HG02763 (cell line): ENCODE measurements at regions not wholly inside any gene's neighbourhood (a gene's known extent, or its start where the extent isn't known, plus 50 kb on each side); places are given as distances from the start of the nearest gene placed in this dataset.

ENCODE experiments used
- ATAC-seq: cut with Tn5 transposase; IDR thresholded peaks from one replicate; pipeline ENCODE4 v1.9.1; 2021; ENCODE audit warnings: mild to moderate bottlenecking, moderate library complexity; ENCODE audit not compliant: unreplicated experiment

GRCh38 chr3:176469694-176470205, 727.5 kb downstream of the TBL1XR1 start:
- ATAC-seq: no peak

GRCh38 chr3:176463610-176464009, 733.7 kb downstream of the TBL1XR1 start:
- no peak for ATAC-seq

- ATAC-seq: no peak
Observed at GRCh38 chr3:176447369-176447768, 749.9 kb downstream of the TBL1XR1 start.

- ATAC-seq: no peak
Observed at GRCh38 chr3:176442326-176442725, 755.0 kb downstream of the TBL1XR1 start.

DNA sequence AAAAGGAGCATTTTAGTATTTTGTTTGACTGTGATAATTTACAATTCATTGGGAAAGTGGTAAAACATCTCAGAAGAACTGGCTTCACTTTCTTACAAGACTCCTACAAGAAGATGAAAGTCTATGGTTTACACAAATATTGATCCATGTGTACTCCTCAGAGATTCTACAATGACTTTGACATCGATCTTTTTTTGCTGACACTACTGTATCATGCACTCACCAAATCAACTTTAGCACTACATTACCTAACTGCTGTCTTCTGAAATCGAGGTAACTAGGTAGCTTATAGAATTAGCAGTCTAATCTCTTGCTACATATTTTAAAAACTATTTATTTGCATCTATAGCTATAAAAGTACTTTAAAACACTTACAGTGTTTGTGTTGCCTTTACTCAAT, 757.6 kb downstream of the TBL1XR1 start:
- ATAC-seq: no peak

DNA sequence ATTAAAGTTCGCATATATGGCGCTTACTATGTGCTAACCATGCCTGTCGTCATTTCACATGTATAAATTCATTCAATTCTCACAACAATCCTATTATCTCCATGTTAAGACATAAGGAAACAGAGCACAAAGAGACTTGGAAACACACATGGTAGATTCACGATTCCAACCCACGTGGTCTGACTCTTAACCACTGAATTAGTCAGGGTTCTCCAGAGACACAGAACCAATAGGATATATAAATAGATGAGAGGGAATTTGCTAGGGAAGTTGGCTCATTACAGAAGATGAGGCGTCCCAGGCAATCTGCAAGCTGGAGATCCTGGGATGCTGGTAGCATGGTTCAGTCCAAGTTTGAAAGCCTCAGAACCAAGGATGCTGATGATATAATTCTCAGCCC, 765.3 kb downstream of the TBL1XR1 start:
- no peak for ATAC-seq

DNA sequence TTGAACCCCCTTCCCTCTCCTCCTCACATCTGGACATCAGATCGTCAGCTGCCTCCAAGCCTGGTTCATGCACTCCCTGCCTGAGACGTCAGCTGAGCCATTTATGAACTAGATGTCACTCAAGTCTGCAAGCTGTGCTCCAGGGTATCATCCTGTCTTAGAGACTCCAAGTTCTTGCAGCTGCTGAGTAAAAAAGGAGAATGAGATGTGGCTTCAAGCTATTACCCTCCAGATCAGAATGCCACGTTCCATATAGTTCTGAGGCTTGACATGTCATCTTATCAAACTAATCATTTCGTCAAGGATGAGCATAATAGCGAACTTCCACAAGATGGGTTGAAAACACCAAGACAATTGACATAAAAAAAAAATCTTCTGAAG, 766.3 kb downstream of the TBL1XR1 start:
- ATAC-seq: no peak

DNA sequence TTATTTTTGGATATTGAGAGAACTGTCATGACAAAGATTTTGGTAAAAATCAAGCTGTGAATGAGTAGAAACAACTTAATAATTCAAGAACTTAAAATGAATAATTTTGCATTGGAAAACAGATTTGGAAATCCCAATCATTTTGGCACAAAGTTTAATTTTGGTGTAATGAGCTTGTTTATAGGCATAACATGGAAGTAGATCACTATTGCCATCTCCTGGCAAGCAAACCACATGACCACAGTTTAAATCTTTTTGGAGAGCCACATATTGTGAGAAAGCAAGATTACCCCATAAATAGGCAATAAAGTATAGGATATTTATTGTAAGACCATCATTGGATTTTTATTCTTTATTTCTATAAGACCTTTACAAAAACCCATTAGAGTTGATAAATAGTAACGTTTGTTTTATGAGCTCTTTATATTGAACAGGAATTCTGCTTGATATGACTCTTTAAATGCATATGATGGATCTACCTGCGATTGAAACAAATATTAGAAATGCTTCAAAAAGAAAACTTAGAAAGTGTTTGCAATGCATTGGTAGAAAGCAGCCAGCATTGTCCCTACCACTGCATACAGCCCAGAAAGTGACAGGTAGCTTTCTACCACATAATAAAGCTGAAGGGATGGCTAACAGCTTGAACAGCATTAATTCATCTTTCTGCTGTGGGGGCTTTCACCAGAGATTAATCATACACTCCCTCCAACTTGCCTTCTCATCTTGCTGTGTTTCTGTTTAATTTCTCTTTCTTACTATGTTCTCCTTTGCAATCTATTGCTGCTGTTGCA, 766.8 kb downstream of the TBL1XR1 start:
- ATAC-seq: no peak

DNA sequence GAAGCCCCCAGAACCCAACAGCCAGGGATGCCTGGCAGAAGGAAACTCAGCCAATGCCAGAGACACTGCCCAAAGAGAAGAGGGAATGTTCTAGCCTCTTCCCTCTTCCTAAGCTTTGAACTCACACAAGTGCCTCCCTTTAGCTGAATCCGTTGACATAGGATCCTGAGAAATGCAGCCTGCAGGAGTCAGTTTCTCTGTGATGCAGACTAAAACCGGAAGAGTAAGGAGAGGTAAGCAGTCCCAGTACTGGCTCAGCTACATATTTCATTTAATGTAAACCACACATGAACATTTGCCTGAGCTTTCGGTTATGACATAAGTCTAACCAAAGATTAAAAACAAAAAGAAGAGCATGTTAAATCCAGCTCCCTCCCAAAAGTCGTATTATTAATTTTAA, 768.7 kb downstream of the TBL1XR1 start:
- no peak for ATAC-seq

DNA sequence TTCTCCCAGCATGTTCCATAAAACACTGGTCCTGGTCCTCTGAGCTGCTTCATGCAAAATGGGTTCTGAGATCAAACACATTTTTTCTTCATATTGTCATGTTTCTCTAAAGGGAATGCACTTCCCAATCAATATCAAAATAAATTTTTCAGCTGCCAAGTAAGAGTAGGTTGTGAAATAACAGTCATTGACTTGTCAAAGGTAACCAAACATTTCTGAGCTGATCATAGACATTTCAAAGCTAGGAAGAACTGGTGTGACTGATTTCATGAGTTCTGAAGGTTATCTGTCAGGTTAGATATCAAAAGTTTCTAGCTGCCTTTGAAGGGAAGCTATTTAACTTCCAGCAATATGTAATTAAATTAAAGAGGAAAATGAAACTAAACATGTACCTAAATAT, 770.9 kb downstream of the TBL1XR1 start:
- no peak for ATAC-seq

- no peak for ATAC-seq
Observed at GRCh38 chr3:176416870-176417269, 780.4 kb downstream of the TBL1XR1 start.

DNA sequence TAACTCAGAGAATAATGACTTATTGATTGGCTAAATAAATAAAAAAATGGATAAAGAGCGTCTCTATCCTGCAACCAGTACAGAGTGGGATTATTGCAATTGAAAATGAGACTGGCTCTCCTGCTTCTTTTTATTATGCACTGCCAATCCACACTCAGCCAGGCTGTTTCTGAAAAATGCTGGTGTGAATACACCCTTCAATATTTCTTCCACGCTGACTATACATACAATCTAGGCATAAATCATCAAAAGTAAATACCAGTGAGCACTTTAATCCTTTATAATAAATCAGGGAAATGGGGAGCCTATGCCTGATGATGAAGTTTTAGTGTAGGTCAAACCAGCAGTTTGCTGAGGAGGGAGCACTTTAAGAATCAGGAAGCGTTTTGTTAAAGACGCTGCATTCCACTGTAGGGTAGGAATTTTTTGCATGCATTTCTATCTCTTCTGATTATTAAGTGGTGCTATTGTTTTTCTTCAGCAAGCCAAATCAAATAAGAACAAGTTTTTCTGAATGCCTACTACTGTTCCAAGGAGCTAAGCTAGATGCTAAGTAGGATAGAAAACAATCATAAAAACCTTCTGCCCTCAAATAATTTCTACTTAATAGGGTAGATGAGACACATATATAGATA, 781.5 kb downstream of the TBL1XR1 start:
- no peak for ATAC-seq

DNA sequence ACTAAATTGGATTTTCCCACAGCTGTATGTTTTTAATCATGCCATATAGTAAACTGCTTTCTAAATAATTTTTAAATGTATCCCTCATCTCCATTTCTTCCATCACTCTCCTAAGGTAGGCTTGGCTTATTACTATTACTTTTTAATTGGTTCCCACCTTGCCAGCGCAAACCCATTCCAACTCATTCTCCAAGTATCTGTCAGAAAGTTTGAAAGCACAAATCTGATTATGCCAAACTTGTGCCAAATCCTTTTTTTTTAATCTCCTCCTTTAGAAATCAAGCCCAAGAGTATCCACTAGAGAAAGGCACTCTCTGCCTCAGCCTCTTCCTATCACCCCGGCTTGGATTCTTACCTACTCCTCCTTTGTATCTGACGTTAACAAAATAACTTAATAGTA, 784.5 kb downstream of the TBL1XR1 start:
- no peak for ATAC-seq

DNA sequence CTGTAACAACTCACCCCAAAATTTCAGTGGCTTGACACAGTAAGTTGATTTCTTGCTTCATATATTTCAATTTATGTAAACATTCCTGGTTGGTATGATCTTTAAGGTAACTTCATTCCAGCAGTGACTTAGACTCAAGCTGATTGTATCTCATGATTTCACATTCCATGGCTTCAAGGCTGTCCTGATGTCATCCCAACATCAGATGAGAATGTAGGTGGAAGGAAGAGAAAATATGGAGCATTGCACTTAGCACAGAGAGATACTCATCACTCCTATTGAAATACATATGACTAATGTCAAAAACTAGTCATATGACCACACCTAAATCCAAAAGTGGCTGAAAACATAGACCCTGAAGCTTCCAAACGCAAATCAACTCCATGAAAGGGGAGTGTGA, 793.8 kb downstream of the TBL1XR1 start:
- ATAC-seq: no peak

- no peak for ATAC-seq
Observed at GRCh38 chr3:176401211-176401610, 796.1 kb downstream of the TBL1XR1 start.

- ATAC-seq: no peak
Observed at GRCh38 chr3:176399193-176399592, 798.1 kb downstream of the TBL1XR1 start.

- no peak for ATAC-seq
Observed at GRCh38 chr3:176395240-176395639, 802.0 kb downstream of the TBL1XR1 start.

GRCh38 chr3:176378789-176379188, 818.5 kb downstream of the TBL1XR1 start:
- ATAC-seq: no peak

- ATAC-seq: no peak
Observed at GRCh38 chr3:176376531-176376930, 820.8 kb downstream of the TBL1XR1 start.

DNA sequence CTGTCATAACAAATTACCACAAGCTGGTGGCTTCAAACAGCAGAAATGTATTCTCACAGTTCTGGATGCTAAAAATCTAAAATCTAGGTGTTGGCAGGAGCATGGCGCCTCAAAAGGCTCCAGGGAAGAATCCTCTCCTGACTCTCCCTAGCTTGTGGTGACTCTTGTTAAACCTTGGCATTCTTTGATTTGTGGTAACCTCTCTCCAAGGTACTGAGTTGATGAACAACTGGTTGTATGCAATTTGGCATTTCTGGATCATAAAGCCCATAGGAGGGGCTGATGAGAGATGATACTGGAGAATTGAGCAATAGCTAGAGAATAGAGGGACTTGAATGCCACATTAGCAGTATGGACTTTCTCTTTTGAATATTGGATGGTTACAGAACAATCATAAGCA, 821.8 kb downstream of the TBL1XR1 start:
- no peak for ATAC-seq

GRCh38 chr3:176362191-176362731, 835.0 kb downstream of the TBL1XR1 start:
- ATAC-seq: no peak

DNA sequence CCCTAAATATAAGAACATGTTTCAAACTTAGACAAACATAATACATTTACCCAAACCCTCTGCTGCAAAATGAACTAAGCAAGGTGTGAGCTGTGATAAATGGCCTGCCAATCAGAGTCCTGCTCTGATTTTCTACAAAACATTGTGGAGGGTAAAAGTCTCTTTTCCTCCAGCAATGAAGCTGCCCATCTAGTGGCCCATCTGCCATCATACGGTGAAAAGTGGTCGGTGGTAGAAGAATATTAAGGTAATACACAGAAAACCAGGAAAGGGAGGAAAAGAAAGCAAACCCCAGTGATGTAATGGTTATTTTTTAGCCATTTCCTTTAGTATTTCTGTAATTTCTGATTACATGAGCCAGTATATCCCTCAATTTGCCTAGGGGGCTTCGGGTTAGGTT, 838.1 kb downstream of the TBL1XR1 start:
- no peak for ATAC-seq
